ENCODE measurements at regions not wholly inside any gene's neighbourhood (a gene's known extent, or its start where the extent isn't known, plus 50 kb on each side); places are given as distances from the start of the nearest gene placed in this dataset.

DNA sequence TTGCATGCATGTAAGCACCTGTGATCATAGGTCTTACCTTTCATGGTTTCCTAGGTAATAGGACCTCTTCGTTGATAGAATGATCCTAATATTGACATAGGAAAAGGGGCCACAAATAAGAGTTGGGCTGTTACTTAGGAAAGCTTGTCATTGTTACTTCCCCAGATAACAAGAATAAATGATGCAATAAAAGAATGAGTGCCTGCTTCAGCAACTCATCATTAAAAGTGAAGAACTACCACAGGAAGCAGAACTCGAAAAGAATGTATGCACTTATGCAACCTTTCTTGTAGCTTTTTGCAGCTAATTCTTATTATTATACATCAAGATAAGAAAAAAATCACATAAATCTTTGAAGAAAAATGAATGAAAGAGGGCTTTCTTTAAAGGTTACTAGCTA is 548.6 kb downstream of the LTN1 start:
- no peak overlapping the region for H3K4me3 ChIP-seq
- 62 to 71% (median 65%) methylated on average over 2 of the region's 2 CpGs for WGBS, 5 donors
- no peak for TF ChIP-seq EP300 (IDR thresholded peaks at IDR 0.05)
- intact Hi-C loops (cut with DNase I; ENCODE audit: low total_unique reads) = no loop called here
- no peaks in the 10 kb centered on the region for H3K36me3 ChIP-seq
- no peaks in the 10 kb centered on the region for H3K27me3 ChIP-seq
- no peaks in the 10 kb centered on the region for H3K4me1 ChIP-seq
- no peaks in the 10 kb centered on the region for H3K9me3 ChIP-seq
- DNase-seq = no peak
- no peak overlapping the region for H3K27ac ChIP-seq

DNA sequence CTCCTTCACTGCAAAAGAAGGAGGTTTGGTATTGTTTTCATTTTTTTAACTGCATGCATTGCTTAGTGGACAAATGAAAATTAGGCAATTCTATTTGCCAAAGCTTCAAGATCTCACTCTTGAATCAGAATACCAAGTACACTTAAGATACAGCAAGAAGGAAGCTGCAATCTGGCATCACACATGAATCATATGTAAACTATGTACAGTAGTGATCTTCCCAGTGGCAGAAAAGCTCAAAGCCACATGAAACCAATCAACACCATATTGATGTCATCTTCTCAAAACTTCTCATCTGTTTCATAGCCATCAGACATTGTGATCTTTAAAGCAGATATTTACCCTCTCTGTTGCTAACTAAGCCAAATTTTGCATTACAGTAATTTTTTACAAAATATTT is 550.1 kb downstream of the LTN1 start:
- DNase-seq = no peak
- Histone ChIP-seq H3K4me3 (no peak overlapping the region), H3K27me3 (no peaks in the 10 kb centered on the region), H3K36me3 (no peaks in the 10 kb centered on the region), H3K27ac (no peak overlapping the region), H3K4me1 (no peaks in the 10 kb centered on the region), H3K9me3 (no peaks in the 10 kb centered on the region)
- intact Hi-C loops (cut with DNase I; ENCODE audit: low total_unique reads) = no loop called here
- TF ChIP-seq POLR2AphosphoS5 (IDR thresholded peaks at IDR 0.05) (no peak), POLR2A (IDR thresholded peaks at IDR 0.05) (no peak), CTCF (IDR thresholded peaks at IDR 0.05) (no peak), EP300 (IDR thresholded peaks at IDR 0.05) (no peak)

DNA sequence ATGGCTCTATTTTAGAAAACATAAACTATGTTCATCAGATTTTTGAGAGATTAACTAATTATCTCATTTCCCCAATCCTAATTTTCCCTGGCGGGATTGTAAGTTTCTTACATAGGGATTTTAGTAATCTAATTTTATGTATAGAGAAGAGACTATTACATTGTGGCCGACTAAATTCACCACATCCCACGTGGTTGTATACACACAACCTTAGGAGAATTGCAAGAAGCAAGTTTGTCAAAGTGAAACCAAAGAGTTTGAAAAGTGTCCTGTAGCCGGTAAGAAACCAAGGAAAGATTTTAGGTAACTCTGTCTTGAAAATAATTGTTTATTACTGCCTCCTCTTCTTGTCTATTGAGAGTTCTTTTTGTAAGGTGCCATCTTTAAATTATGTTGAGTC is 550.6 kb downstream of the LTN1 start:
- no peak overlapping the region for H3K27ac ChIP-seq
- H3K4me3 ChIP-seq = no peak overlapping the region
- intact Hi-C loops (cut with DNase I; ENCODE audit: low total_unique reads) = no loop called here
- H3K36me3 ChIP-seq = no peaks in the 10 kb centered on the region
- no peaks in the 10 kb centered on the region for H3K9me3 ChIP-seq
- TF ChIP-seq CTCF (IDR thresholded peaks at IDR 0.05) (no peak), POLR2A (IDR thresholded peaks at IDR 0.05) (no peak), EP300 (IDR thresholded peaks at IDR 0.05) (no peak)
- H3K27me3 ChIP-seq = no peaks in the 10 kb centered on the region
- DNase-seq = no peak
- WGBS, 5 donors = 76 to 93% (median 88%) methylated on average over 4 of the region's 4 CpGs
- no peaks in the 10 kb centered on the region for H3K4me1 ChIP-seq

GRCh38 chr21:28439788-28440187 is 552.9 kb downstream of the LTN1 start:
- intact Hi-C loops (cut with DNase I; ENCODE audit: low total_unique reads) = no loop called here
- peak overlapping the region in 1 of 5 donors; percentile 35 for H3K27ac ChIP-seq
- 38 to 68% (median 47%) methylated on average over 3 of the region's 3 CpGs for WGBS, 5 donors

DNA sequence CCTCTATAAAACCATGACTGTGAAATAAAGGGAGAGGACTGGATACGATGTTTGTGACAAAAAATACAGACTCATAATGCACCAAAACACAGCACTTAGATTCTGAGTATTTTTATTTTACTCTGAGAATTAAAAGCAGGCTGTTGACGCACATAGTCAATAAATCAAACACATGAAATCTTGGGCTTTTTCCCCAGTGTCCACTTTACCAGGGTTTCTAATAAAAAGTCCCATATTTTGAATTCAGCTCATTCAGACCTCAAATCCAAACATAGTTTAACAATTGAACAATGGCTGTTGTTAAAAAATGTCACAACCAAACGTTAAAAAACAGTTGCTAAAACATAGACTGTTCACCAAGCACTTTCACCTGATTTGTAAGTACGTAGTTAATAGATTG is 553.4 kb downstream of the LTN1 start:
- no peaks in the 10 kb centered on the region for H3K9me3 ChIP-seq
- peak overlapping the region in 1 of 5 donors; percentile 35 for H3K27ac ChIP-seq
- TF ChIP-seq CTCF (IDR thresholded peaks at IDR 0.05) = no peak
- TF ChIP-seq POLR2AphosphoS5 (IDR thresholded peaks at IDR 0.05) = no peak
- no peak for TF ChIP-seq EP300 (IDR thresholded peaks at IDR 0.05)
- TF ChIP-seq POLR2A (IDR thresholded peaks at IDR 0.05) = no peak
- no peaks in the 10 kb centered on the region for H3K27me3 ChIP-seq
- intact Hi-C loops (cut with DNase I; ENCODE audit: low total_unique reads) = no loop called here
- H3K4me3 ChIP-seq = no peak overlapping the region
- WGBS, 5 donors = 43 to 58% (median 54%) methylated on average over 4 of the region's 4 CpGs
- no peaks in the 10 kb centered on the region for H3K4me1 ChIP-seq
- DNase-seq = no peak
- no peaks in the 10 kb centered on the region for H3K36me3 ChIP-seq

More at GRCh38 chr21:28439788-28440187, 552.9 kb downstream of the LTN1 start:
- peak in 1 of 2 donors; percentile 35 for DNase-seq
- H3K27me3 ChIP-seq = no peaks in the 10 kb centered on the region
- no peaks in the 10 kb centered on the region for H3K4me1 ChIP-seq
- no peaks in the 10 kb centered on the region for H3K9me3 ChIP-seq
- H3K4me3 ChIP-seq = no peak overlapping the region
- H3K36me3 ChIP-seq = no peaks in the 10 kb centered on the region
- TF ChIP-seq EP300 (IDR thresholded peaks at IDR 0.05) = no peak
- no peak for TF ChIP-seq CTCF (IDR thresholded peaks at IDR 0.05)
- TF ChIP-seq POLR2A (IDR thresholded peaks at IDR 0.05) = no peak
- peak in 1 of 3 donors; percentile 9 for TF ChIP-seq POLR2AphosphoS5 (IDR thresholded peaks at IDR 0.05)
